WTC11 (cell line): ENCODE measurements at regions not wholly inside any gene's neighbourhood (a gene's known extent, or its start where the extent isn't known, plus 50 kb on each side); places are given as distances from the start of the nearest gene placed in this dataset.
"Not testable (repeated sequence)": the region's sequence is repeated elsewhere in the genome, so short reads cannot be mapped to it uniquely, and the experiment has no call there.

Source experiments
- ATAC-seq: fragments of 200-7000 bp; cut with Tn5 transposase; 2 replicates; pipeline ENCODE4 v1.10.0; 2021; ENCODE audit warnings: mild to moderate bottlenecking, moderate library complexity
- CTCF ChIA-PET: fragments of 300-600 bp; sonication (Branson Sonifier 250); formaldehyde crosslinking; loops from one replicate; lab custom pipeline; 2021; ENCODE audit warnings: antibody characterized with exemption; lab: Charles Lee
- POLR2A ChIA-PET: fragments of 350-600 bp; sonication (Branson Sonifier 250); formaldehyde crosslinking; loops from one replicate; lab custom pipeline; 2021; ENCODE audit warnings: antibody characterized with exemption; lab: Charles Lee
- DNase-seq: peaks from one replicate; pipeline ENCODE4 v3.0.0; 2021; ENCODE audit warnings: low spot score
- H3K27ac Mint-ChIP-seq: 2 replicates; pipeline ENCODE4 v1.8.0; 2021; ENCODE audit warnings: mixed read lengths
- H3K27me3 Mint-ChIP-seq: 2 replicates; pipeline ENCODE4 v1.8.0; 2021; ENCODE audit warnings: low read depth, mild to moderate bottlenecking, moderate library complexity, mixed read lengths
- H3K36me3 Mint-ChIP-seq: 2 replicates; pipeline ENCODE4 v1.8.0; 2021; ENCODE audit warnings: mixed read lengths
- H3K4me1 Mint-ChIP-seq: 2 replicates; pipeline ENCODE4 v1.8.0; 2022; ENCODE audit warnings: mixed read lengths
- H3K4me3 Mint-ChIP-seq: 2 replicates; pipeline ENCODE4 v1.8.0; 2021; ENCODE audit warnings: mild to moderate bottlenecking, moderate library complexity, mixed read lengths
- H3K9me3 Mint-ChIP-seq: 2 replicates; pipeline ENCODE4 v1.8.0; 2021; ENCODE audit warnings: mixed read lengths
- CREM ChIP-seq: sonication (generic); formaldehyde crosslinking; IDR thresholded peaks from 2 replicates; pipeline ENCODE4 v1.8.1; 2022; ENCODE audit warnings: mild to moderate bottlenecking, missing genetic modification reagents, moderate library complexity
- EMX1 ChIP-seq: fragments of 250-450 bp; sonication (Bioruptor Pico); IDR thresholded peaks from 2 replicates; pipeline ENCODE4 v1.8.0; 2021; ENCODE audit warnings: mild to moderate bottlenecking
- ETV6 ChIP-seq: sonication (generic); formaldehyde crosslinking; IDR thresholded peaks from 2 replicates; pipeline ENCODE4 v1.8.1; 2022; ENCODE audit warnings: mild to moderate bottlenecking, missing genetic modification reagents
- GTF2I ChIP-seq: fragments of 250-450 bp; sonication (Bioruptor Pico); conservative IDR thresholded peaks from 2 replicates; pipeline ENCODE4 v1.4.0; 2021; ENCODE audit warnings: mild to moderate bottlenecking
- JAZF1 ChIP-seq: fragments of 250-450 bp; sonication (Bioruptor Pico); IDR thresholded peaks from 2 replicates; pipeline ENCODE4 v1.9.0; 2021; ENCODE audit warnings: moderate library complexity, mild to moderate bottlenecking, inconsistent platforms
- JUN ChIP-seq: sonication (generic); formaldehyde crosslinking; IDR thresholded peaks from 2 replicates; pipeline ENCODE4 v1.8.0; 2023; ENCODE audit warnings: mild to moderate bottlenecking, missing genetic modification reagents
- MYBL2 ChIP-seq: sonication (generic); formaldehyde crosslinking; IDR thresholded peaks from 2 replicates; pipeline ENCODE4 v1.8.1; 2023; ENCODE audit warnings: mild to moderate bottlenecking, moderate library complexity, missing genetic modification reagents
- NR1H2 ChIP-seq: sonication (generic); formaldehyde crosslinking; IDR thresholded peaks from 2 replicates; pipeline ENCODE4 v1.9.0; 2021; ENCODE audit warnings: mild to moderate bottlenecking, moderate library complexity, missing genetic modification reagents
- SOX15 ChIP-seq: fragments of 250-450 bp; sonication (Bioruptor Pico); IDR thresholded peaks from 2 replicates; pipeline ENCODE4 v1.9.0; 2021; ENCODE audit warnings: mild to moderate bottlenecking
- SP1 ChIP-seq: sonication (generic); formaldehyde crosslinking; conservative IDR thresholded peaks from 2 replicates; pipeline ENCODE4 v1.8.1; 2022; ENCODE audit warnings: missing genetic modification reagents
- ZMAT4 ChIP-seq: fragments of 250-450 bp; sonication (Bioruptor Pico); IDR thresholded peaks from 2 replicates; pipeline ENCODE4 v1.9.0; 2021; ENCODE audit warnings: mild to moderate bottlenecking
- ZNF416 ChIP-seq: fragments of 250-450 bp; sonication (Bioruptor Pico); IDR thresholded peaks from 2 replicates; pipeline ENCODE4 v1.9.0; 2021; ENCODE audit warnings: mild to moderate bottlenecking, inconsistent platforms
- TF ChIP-seq, protein P1 (sequence below): fragments of 250-450 bp; sonication (Bioruptor Pico); IDR thresholded peaks from 2 replicates; pipeline ENCODE4 v1.8.0; 2021; ENCODE audit warnings: mild to moderate bottlenecking
- TF ChIP-seq, protein P2 (sequence below): sonication (generic); formaldehyde crosslinking; IDR thresholded peaks from 2 replicates; pipeline ENCODE4 v1.8.0; 2022; ENCODE audit warnings: missing genetic modification reagents
- TF ChIP-seq, protein P3 (sequence below): sonication (generic); formaldehyde crosslinking; conservative IDR thresholded peaks from 2 replicates; pipeline ENCODE4 v1.8.1; 2023; ENCODE audit warnings: mild to moderate bottlenecking, low read depth, missing genetic modification reagents, moderate library complexity
- TF ChIP-seq, protein P4 (sequence below): sonication (generic); formaldehyde crosslinking; IDR thresholded peaks from 2 replicates; pipeline ENCODE4 v1.8.0; 2023; ENCODE audit warnings: mild to moderate bottlenecking, missing genetic modification reagents

DNA sequence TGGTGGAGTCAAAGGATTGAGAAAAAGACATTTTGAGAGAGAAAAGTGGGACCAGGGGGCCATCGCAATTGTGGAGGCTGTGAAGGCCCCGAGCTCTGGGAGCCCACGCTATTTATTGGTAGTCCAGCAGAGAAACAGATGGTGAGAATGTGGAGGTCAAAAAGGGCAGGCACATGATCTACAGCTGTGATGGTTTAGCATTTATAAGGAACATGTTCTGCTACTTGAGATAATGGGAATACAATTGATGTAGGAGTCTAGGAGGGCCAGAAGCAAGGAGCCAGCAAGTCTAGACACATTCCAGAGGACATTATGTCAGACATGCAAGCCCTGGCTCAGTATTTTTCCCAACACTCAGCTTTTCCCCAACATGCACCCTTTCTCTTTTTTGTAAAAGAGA, 283.4 kb upstream of the MTPN start:
- CTCF ChIA-PET, H3K4me3 Mint-ChIP-seq, DNase-seq, H3K4me1 Mint-ChIP-seq, H3K27ac Mint-ChIP-seq, ATAC-seq, H3K27me3 Mint-ChIP-seq, POLR2A ChIA-PET: not testable (repeated sequence)
- H3K36me3 Mint-ChIP-seq: peaks cover 49% of the 10 kb centered on the region
- peaks cover 62% of the 10 kb centered on the region for H3K9me3 Mint-ChIP-seq

GRCh38 chr7:136259074-136259473, 281.9 kb upstream of the MTPN start:
- DNase-seq (no peak), ATAC-seq (no peak)
- Mint-ChIP-seq H3K36me3 (peaks cover 40% of the 10 kb centered on the region), H3K9me3 (peaks cover 54% of the 10 kb centered on the region), H3K27ac (no peak overlapping the region), H3K27me3 (no peaks in the 10 kb centered on the region; the same call in 1 of the 2 replicates), H3K4me1 (no peaks in the 10 kb centered on the region), H3K4me3 (no peak overlapping the region)
- CTCF ChIA-PET: no interaction called here
- POLR2A ChIA-PET: no interaction called here
- TF ChIP-seq ETV6 (CRISPR knock-in tag) (no peak), SP1 (no peak), JAZF1 (CRISPR knock-in tag) (no peak), JUN (CRISPR knock-in tag) (no peak), ZMAT4 (CRISPR knock-in tag) (no peak), NR1H2 (no peak), MYBL2 (CRISPR knock-in tag) (no peak)
- TF ChIP-seq, protein P1, sequence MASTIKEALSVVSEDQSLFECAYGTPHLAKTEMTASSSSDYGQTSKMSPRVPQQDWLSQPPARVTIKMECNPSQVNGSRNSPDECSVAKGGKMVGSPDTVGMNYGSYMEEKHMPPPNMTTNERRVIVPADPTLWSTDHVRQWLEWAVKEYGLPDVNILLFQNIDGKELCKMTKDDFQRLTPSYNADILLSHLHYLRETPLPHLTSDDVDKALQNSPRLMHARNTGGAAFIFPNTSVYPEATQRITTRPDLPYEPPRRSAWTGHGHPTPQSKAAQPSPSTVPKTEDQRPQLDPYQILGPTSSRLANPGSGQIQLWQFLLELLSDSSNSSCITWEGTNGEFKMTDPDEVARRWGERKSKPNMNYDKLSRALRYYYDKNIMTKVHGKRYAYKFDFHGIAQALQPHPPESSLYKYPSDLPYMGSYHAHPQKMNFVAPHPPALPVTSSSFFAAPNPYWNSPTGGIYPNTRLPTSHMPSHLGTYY (CRISPR knock-in tag): no peak
- TF ChIP-seq, protein P2, sequence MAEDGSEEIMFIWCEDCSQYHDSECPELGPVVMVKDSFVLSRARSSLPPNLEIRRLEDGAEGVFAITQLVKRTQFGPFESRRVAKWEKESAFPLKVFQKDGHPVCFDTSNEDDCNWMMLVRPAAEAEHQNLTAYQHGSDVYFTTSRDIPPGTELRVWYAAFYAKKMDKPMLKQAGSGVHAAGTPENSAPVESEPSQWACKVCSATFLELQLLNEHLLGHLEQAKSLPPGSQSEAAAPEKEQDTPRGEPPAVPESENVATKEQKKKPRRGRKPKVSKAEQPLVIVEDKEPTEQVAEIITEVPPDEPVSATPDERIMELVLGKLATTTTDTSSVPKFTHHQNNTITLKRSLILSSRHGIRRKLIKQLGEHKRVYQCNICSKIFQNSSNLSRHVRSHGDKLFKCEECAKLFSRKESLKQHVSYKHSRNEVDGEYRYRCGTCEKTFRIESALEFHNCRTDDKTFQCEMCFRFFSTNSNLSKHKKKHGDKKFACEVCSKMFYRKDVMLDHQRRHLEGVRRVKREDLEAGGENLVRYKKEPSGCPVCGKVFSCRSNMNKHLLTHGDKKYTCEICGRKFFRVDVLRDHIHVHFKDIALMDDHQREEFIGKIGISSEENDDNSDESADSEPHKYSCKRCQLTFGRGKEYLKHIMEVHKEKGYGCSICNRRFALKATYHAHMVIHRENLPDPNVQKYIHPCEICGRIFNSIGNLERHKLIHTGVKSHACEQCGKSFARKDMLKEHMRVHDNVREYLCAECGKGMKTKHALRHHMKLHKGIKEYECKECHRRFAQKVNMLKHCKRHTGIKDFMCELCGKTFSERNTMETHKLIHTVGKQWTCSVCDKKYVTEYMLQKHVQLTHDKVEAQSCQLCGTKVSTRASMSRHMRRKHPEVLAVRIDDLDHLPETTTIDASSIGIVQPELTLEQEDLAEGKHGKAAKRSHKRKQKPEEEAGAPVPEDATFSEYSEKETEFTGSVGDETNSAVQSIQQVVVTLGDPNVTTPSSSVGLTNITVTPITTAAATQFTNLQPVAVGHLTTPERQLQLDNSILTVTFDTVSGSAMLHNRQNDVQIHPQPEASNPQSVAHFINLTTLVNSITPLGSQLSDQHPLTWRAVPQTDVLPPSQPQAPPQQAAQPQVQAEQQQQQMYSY (CRISPR knock-in tag): no peak
- TF ChIP-seq, protein P3, sequence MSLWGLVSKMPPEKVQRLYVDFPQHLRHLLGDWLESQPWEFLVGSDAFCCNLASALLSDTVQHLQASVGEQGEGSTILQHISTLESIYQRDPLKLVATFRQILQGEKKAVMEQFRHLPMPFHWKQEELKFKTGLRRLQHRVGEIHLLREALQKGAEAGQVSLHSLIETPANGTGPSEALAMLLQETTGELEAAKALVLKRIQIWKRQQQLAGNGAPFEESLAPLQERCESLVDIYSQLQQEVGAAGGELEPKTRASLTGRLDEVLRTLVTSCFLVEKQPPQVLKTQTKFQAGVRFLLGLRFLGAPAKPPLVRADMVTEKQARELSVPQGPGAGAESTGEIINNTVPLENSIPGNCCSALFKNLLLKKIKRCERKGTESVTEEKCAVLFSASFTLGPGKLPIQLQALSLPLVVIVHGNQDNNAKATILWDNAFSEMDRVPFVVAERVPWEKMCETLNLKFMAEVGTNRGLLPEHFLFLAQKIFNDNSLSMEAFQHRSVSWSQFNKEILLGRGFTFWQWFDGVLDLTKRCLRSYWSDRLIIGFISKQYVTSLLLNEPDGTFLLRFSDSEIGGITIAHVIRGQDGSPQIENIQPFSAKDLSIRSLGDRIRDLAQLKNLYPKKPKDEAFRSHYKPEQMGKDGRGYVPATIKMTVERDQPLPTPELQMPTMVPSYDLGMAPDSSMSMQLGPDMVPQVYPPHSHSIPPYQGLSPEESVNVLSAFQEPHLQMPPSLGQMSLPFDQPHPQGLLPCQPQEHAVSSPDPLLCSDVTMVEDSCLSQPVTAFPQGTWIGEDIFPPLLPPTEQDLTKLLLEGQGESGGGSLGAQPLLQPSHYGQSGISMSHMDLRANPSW (CRISPR knock-in tag): no peak

DNA sequence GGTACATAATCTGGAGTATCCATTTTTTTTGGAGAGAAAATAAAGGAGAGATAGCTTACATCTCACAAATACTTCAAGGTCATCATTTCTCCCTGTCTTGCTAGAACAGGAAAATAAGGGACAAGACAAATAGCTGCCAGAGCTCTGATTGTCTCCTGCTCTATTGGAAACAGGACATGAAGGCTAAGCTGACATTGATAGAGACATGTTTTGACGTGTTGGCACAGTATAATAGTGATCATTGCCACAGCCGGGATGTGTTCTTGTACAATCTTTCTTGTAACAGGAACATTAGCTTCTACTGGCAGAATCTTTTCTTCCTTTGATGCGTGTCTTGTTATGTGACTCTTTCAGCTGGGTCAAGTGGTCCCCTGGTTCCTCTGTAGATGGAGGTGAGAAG, 279.3 kb upstream of the MTPN start:
- H3K27ac Mint-ChIP-seq: no peak overlapping the region
- ATAC-seq: no peak
- no peak for DNase-seq
- no peak overlapping the region for H3K4me3 Mint-ChIP-seq
- ChIA-PET POLR2A (no interaction called here), CTCF (no interaction called here)
- peaks cover 20% of the 10 kb centered on the region for H3K36me3 Mint-ChIP-seq
- no peaks in the 10 kb centered on the region; the same call in 1 of the 2 replicates for H3K27me3 Mint-ChIP-seq
- peaks cover 29% of the 10 kb centered on the region for H3K9me3 Mint-ChIP-seq
- no peaks in the 10 kb centered on the region for H3K4me1 Mint-ChIP-seq
- no peak for TF ChIP-seq EMX1 (CRISPR knock-in tag)
- no peak for TF ChIP-seq JUN (CRISPR knock-in tag)
- TF ChIP-seq, protein P2 (CRISPR knock-in tag): no peak
- TF ChIP-seq, protein P4, sequence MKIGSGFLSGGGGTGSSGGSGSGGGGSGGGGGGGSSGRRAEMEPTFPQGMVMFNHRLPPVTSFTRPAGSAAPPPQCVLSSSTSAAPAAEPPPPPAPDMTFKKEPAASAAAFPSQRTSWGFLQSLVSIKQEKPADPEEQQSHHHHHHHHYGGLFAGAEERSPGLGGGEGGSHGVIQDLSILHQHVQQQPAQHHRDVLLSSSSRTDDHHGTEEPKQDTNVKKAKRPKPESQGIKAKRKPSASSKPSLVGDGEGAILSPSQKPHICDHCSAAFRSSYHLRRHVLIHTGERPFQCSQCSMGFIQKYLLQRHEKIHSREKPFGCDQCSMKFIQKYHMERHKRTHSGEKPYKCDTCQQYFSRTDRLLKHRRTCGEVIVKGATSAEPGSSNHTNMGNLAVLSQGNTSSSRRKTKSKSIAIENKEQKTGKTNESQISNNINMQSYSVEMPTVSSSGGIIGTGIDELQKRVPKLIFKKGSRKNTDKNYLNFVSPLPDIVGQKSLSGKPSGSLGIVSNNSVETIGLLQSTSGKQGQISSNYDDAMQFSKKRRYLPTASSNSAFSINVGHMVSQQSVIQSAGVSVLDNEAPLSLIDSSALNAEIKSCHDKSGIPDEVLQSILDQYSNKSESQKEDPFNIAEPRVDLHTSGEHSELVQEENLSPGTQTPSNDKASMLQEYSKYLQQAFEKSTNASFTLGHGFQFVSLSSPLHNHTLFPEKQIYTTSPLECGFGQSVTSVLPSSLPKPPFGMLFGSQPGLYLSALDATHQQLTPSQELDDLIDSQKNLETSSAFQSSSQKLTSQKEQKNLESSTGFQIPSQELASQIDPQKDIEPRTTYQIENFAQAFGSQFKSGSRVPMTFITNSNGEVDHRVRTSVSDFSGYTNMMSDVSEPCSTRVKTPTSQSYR: no peak
- TF ChIP-seq SOX15 (CRISPR knock-in tag): no peak
- TF ChIP-seq CREM (CRISPR knock-in tag): no peak
- no peak for TF ChIP-seq ZNF416 (CRISPR knock-in tag)
- TF ChIP-seq GTF2I: no peak
- TF ChIP-seq NR1H2: no peak
